CD4-positive, alpha-beta T cell treated with Interleukin-12 subunit alpha and Interleukin-12 subunit beta, for 1 hour (primary cell): ENCODE measurements at regions not wholly inside any gene's neighbourhood (a gene's known extent, or its start where the extent isn't known, plus 50 kb on each side); places are given as distances from the start of the nearest gene placed in this dataset.

Source experiments
- DNase-seq: peaks from one replicate; pipeline ENCODE4 v3.0.0-alpha.2; 2020

DNA sequence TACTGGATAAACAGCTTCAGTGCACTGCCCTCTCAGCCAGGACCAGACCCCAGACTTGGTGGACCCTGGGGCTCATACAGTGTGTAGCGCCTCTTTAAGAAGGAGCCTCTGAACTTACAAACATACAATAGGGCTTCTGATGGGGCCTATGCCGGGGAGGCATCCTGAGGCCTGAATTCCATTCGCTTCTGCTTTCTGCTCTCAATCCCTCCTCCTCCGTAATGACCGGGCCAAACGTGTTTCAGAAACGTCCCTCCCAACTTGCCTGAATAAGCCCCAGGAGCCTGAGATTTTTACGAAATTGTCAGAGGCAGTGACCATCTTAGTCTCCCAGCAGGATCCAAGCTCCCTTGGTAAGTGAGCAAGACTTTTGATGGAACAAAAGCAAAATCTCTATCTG is 128.1 kb upstream of the BOD1 start:
- no peak for DNase-seq

DNA sequence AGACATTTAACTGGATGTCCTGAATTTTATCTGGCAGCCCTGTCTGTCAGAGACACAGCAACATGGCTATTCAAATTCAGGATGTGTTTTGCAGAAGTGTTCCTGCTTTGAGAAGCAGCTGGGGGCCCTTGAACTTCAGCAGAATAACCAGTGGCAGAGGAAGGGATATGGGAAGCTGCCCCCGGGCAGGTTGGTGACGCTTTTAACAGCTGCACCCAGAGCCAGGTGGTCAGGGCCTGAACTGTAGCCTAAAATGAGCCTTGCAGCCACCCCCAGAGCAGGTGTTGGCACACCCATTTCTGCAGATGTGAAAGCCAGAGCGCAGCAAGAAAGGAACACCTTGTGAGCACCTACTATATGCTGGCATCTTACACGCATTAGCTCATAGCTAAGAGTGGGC is 128.7 kb upstream of the BOD1 start:
- no peak for DNase-seq

- DNase-seq = no peak
These were observed 129.1 kb upstream of the BOD1 start for GRCh38 chr5:173745557-173745956.

DNA sequence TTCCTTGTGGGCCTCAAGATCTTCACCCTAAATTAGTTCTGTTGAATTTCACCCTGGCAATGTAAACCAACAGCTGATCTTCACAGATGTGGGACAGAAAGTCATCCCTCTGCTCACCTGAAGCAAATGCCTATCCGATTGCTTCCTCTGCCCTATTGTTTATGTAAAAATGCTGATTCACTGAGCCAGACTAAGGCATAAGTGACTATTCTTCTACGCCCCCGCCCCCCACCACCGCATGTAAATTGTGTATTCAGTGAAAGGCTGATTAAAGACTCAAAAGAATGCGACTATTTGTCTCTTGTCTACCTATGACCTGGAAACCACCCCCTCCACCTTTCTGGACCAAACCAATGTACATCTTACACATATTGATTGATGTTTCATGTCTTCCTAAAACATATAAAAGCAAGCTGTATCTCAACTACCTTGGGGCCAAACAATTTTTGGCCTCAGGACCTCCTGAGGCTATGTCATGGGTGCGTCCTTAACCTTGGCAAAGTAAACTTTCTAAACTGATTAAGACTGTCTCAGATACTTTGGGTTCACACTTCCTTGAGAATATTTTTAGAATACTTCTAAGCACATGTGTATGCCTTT is 129.7 kb upstream of the BOD1 start:
- DNase-seq = no peak

GRCh38 chr5:173747876-173748275 is 131.4 kb upstream of the BOD1 start:
- DNase-seq = no peak

- DNase-seq = no peak
These were observed 134.3 kb upstream of the BOD1 start for GRCh38 chr5:173750538-173751265.

DNA sequence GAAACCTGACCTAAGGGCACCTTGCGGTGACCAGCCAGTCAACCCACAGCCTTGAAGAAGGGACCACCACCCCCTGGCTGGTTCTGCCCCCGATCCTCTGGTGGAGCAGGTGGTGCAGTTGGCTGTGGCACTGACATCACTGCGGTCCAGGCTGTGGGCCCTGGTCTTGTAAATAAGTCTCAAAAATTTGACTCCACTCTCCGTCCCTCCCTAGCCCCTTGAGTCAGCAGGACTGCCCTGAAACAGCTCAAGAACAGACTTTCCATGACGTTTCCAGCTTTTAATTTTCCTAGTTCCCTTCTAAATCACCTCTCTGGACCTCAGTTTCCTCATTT is 134.8 kb upstream of the BOD1 start:
- no peak for DNase-seq

GRCh38 chr5:173752653-173753052 is 135.5 kb upstream of the CPEB4 start:
- DNase-seq = no peak

- DNase-seq = no peak
These were observed 134.6 kb upstream of the CPEB4 start for GRCh38 chr5:173753307-173754168.

DNA sequence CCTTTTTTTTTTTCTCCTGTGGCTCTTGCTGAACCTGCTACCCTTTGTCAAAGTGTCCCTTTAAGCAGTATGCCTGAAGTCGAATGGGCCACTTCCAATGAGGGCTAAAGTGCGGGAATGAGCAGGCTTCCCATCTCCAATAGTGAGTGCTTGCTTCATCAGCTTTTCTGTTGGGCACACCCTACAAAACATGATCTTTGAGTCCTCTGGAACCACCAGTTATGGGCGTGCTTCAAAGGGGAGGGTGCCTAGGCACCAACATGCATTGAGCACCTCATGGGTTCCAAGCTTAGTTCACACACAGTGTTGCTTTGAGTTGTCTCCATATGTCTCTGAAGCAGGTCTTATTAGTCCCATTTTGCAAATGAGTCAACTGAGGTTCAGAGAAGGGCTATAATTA is 132.8 kb upstream of the CPEB4 start:
- no peak for DNase-seq

GRCh38 chr5:173757403-173758209 is 130.5 kb upstream of the CPEB4 start:
- DNase-seq = no peak

DNA sequence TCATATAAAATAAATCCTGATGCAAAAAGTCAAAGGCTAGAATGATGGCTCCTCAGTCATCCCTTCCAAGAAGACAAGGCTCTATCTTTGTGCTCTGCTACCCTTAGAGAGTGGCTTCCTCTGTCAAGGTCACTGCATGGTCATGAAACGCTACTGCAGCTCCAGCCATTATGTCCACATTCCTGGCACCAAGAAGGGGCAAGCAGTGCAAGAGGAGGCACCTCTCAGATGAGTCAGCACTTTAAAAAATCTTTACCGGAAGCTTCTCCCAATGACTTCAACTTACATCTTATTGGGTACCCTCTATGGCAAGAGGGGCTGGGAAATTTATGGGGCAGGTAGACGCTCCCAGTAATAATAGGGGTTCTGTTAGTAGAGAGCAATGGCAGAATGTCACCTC is 129.5 kb upstream of the CPEB4 start:
- DNase-seq = no peak

- no peak for DNase-seq
These were observed 128.5 kb upstream of the CPEB4 start for GRCh38 chr5:173759691-173760090.

- DNase-seq = no peak
These were observed 127.5 kb upstream of the CPEB4 start for GRCh38 chr5:173760461-173761177.

DNA sequence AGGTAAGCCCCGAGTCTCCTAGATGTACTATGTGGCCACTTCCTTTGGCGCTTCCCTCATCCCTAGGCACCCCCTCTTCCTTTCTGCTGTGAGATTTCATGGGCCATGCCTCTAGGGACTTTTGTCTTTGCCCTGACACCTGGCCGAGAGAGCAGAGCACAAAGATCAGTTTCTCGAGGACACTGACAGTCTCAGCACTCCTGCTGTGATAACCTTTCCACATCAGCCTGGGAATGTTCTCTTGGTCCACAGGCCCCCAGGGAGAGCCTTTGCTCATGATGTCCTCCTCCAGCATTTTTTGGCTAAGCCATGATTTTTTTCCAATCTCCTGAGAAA is 127.0 kb upstream of the CPEB4 start:
- DNase-seq = no peak

GRCh38 chr5:173762045-173762444 is 126.1 kb upstream of the CPEB4 start:
- DNase-seq = no peak

DNA sequence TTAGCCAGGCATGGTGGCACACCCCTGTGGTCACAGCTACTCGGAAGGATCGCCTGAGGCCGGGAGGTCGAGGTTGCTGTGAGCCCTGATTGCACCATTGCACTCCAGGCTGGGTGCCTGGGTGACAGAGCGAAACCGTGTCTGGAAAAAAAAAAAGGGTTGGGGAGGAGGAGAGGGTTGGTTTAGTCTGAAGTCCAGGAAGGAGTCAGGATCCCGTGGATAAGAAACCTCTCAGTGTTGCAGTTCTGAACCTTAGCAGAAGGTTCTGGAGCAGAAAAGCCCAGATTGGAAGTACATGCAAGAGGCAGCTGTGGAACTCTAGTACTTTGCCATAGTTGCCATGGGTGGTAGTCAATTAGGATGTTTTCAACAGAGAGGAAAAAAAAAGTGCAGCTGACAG is 125.2 kb upstream of the CPEB4 start:
- no peak for DNase-seq

DNA sequence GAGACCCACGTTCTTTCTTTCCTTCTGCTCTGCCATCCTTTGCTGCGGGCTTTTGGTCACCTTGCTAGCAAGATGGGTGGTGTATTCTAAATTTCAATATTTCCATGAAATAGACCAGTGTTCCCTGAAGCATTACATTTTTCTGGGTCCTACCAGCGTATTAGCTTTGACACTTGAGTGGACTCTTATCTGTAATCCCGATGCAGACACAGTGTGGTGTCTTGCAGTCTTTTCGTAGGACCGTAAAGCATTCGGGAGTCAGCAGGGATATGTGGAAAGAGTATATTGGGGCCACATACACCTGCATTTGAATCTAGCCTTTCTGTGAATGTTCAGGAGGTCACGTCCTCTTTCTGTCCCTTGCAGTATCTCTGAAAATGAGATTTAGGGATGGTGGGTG is 124.7 kb upstream of the CPEB4 start:
- no peak for DNase-seq

DNA sequence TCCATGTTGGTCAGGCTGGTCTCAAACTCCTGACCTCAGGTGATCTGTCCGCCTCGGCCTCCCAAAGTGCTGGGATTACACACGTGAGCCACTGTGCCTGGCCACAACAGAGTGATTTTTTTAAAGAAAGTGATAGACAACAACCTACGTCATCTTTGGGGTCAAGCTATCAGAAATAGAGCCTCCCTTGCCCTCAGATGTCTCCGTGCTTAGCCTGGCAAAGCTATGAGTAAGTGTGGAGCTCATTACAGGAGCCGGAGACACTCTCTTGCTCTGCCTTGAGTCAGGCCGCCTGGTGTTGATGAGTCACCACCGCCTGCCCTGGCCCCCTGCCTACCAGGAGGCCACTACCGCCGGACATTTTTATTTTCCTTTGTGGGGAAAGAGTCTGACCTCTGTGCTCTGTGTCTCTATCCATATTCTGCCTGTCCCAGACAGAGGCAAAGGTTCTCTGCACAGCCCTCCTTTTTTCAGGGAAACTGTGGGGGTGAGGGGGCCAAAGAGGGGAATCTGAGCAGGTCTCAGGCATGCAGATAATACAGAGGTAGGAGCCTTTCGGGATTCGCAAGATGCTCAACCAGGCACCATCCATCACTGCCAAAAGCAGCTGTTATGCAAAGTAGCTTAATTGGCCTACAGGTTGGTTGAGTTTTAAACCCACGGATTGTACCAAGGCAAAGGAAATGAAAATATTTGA is 123.7 kb upstream of the CPEB4 start:
- no peak for DNase-seq

DNA sequence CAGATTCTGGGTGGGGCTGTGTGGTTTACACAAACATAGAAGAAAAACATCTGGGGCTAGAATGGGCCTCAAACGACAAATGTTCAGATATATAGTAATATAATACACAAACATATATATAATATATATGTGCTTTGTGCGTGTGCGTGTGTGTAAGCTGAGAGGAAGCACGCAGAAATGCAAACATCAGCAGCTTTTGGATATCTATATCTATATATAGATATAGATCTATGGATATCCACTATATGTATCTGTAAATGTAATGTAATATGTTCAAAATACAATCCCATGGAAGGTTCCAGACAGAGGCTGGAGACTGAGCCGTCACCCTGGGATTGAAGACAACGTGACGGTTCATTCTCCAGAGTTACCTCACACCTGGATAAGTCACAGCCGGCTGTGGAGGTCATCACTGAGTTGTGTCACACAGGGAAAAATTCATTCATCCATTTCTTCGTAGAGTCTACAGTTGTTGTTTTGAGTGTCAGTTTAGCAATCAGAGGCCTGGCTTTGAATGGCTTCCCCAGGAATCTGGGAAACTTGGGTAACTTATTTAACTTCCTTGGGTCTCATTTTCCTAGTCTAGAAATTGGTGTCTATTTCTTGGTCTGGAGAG is 123.0 kb upstream of the CPEB4 start:
- no peak for DNase-seq

DNA sequence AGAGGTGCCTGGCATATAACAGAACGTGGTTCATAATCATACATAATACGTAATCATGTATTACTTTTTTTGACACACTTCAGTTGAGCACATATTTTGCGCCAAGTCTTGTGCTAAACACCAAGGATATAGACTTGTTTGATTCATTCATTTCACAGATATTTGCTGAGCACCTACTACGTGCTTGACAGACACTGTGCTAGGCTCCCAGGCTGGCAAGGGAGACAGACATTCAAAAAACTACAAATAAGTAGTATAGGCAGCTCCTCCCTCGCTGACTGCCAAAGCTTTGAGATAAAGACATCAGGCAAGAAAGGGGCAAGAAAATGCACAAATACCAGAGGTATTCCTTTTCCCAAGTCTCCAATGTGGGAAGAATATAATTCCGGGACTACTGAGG is 122.5 kb upstream of the CPEB4 start:
- no peak for DNase-seq
